A549 (cell line): ENCODE measurements at regions not wholly inside any gene's neighbourhood (a gene's known extent, or its start where the extent isn't known, plus 50 kb on each side); places are given as distances from the start of the nearest gene placed in this dataset.
A peak's percentile ranks its signal among the peaks of the same experiment; 100 is the strongest.

Experiments
- ATAC-seq, 2 experiments: fragments of 200-7000 bp in 1 of 2; fragments of >200 bp in 1 of 2; cut with Nextera tagmentation in 1 of 2; cut with Tn5 transposase in 1 of 2; 3 replicates each; pipeline versions ENCODE4 v1.8.0 to v1.9.1; 2018 to 2020; ENCODE audit warnings: mild to moderate bottlenecking in 1 of 2, moderate library complexity in 1 of 2
- CTCF ChIA-PET: fragments of 300-600 bp; sonication (Branson Sonifier 250); formaldehyde crosslinking; extraction: SDS; loops from one replicate; lab custom pipeline; 2021; ENCODE audit warnings: antibody characterized with exemption, inconsistent platforms; lab: Yijun Ruan, JAX
- POLR2A ChIA-PET: fragments of 350-600 bp; formaldehyde crosslinking; extraction: SDS; loops from one replicate; lab custom pipeline; 2021; ENCODE audit warnings: antibody characterized with exemption, inconsistent platforms; lab: Yijun Ruan, JAX
- DNase-seq, 2 experiments: peaks; one replicate each; pipeline versions ENCODE4 v3.0.0 to v3.0.0-alpha.2; 2011 to 2016; ENCODE audit warnings: low read depth in 1 of 2, low spot score in 1 of 2
- FAIRE-seq: peaks from 2 replicates; lab custom pipeline; 2011; peaks lifted over from hg19 to GRCh38; lab: Jason Lieb, UNC
- H3K27ac ChIP-seq, 2 experiments: fragments of >200 bp; sonication (Bioruptor Twin); formaldehyde crosslinking; 3 replicates each; pipeline ENCODE4 v1.5.1; 2016 to 2017
- H3K4me1 ChIP-seq: fragments of >200 bp; sonication (Bioruptor Twin); formaldehyde crosslinking; 3 replicates; pipeline ENCODE4 v1.6.1; 2016
- H3K4me2 ChIP-seq: fragments of >200 bp; sonication (Bioruptor Twin); formaldehyde crosslinking; 3 replicates; pipeline ENCODE4 v1.6.1; 2016
- H3K4me3 ChIP-seq: fragments of >200 bp; sonication (Bioruptor Twin); formaldehyde crosslinking; 3 replicates; pipeline ENCODE4 v1.5.1; 2016
- H3K9me3 ChIP-seq: fragments of >200 bp; sonication (Bioruptor Twin); formaldehyde crosslinking; 3 replicates; pipeline ENCODE4 v1.6.1; 2016
- BHLHE40 ChIP-seq: IDR thresholded peaks from 2 replicates; pipeline ENCODE4 v1.6.1; 2012; ENCODE audit warnings: low read depth, low read length, inconsistent platforms
- EHMT2 ChIP-seq: fragments of 200-600 bp; sonication (generic); IDR thresholded peaks from 2 replicates; pipeline ENCODE4 v1.6.1; 2016; ENCODE audit warnings: antibody characterized with exemption, low read depth, mild to moderate bottlenecking, moderate library complexity
- EP300 ChIP-seq, 2 experiments: fragments of >200 bp; sonication (Bioruptor Twin); formaldehyde crosslinking; IDR thresholded peaks; 2 replicates in 1 of 2; 3 replicates in 1 of 2; pipeline ENCODE4 v1.6.1; 2016 to 2017
- GATA3 ChIP-seq: IDR thresholded peaks from 2 replicates; pipeline ENCODE4 v1.6.1; 2012; ENCODE audit warnings: borderline replicate concordance
- HOXB5 ChIP-seq: fragments of 250-450 bp; sonication (Bioruptor Pico); IDR thresholded peaks from 2 replicates; pipeline ENCODE4 v1.5.0; 2020; ENCODE audit warnings: mild to moderate bottlenecking, moderate library complexity
- JUN ChIP-seq, 2 experiments: fragments of >200 bp; sonication (Bioruptor Twin); formaldehyde crosslinking; IDR thresholded peaks; 2 replicates in 1 of 2; 3 replicates in 1 of 2; pipeline ENCODE4 v1.6.1; 2016 to 2017
- NFE2L2 ChIP-seq: fragments of 150-350 bp; conservative IDR thresholded peaks from 2 replicates; pipeline ENCODE4 v1.6.1; 2014; ENCODE audit warnings: low read length
- PHF8 ChIP-seq: fragments of 200-600 bp; sonication (generic); IDR thresholded peaks from 2 replicates; pipeline ENCODE4 v1.6.1; 2016; ENCODE audit warnings: low read depth, mild to moderate bottlenecking, antibody characterized with exemption, moderate library complexity, borderline replicate concordance
- SMC3 ChIP-seq: fragments of >200 bp; sonication (Bioruptor Twin); formaldehyde crosslinking; IDR thresholded peaks from 3 replicates; pipeline ENCODE4 v1.6.1; 2018; ENCODE audit warnings: inconsistent platforms
- SREBF2 ChIP-seq: fragments of 450-650 bp; IDR thresholded peaks from 2 replicates; pipeline ENCODE4 v1.6.1; 2014; ENCODE audit warnings: mild to moderate bottlenecking, moderate library complexity
- TFCP2L1 ChIP-seq: fragments of 250-450 bp; sonication (Bioruptor Pico); IDR thresholded peaks from 2 replicates; pipeline ENCODE4 v1.5.0; 2021; ENCODE audit warnings: mild to moderate bottlenecking
- ZC3H11A ChIP-seq: fragments of 450-650 bp; IDR thresholded peaks from 2 replicates; pipeline ENCODE4 v1.6.1; 2014; ENCODE audit warnings: antibody characterized with exemption, mild to moderate bottlenecking
- ZSCAN20 ChIP-seq: fragments of 250-450 bp; sonication (Bioruptor Pico); IDR thresholded peaks from 2 replicates; pipeline ENCODE4 v1.8.0; 2022; ENCODE audit warnings: mild to moderate bottlenecking, moderate library complexity
- WGBS: methylation state at CpG from one replicate; pipeline ENCODE4 v1.1.6; 2017; ENCODE audit errors: missing lambda C conversion rate; 5-methylcytosine and 5-hydroxymethylcytosine counted together
- TF ChIP-seq, protein P1 (sequence below): IDR thresholded peaks from 2 replicates; pipeline ENCODE4 v1.6.1; 2012; ENCODE audit warnings: low read depth, borderline replicate concordance
- TF ChIP-seq, protein P2 (sequence below): fragments of 250-450 bp; sonication (Bioruptor Pico); IDR thresholded peaks from 2 replicates; pipeline ENCODE4 v1.5.0; 2021; ENCODE audit warnings: mild to moderate bottlenecking, moderate library complexity, borderline replicate concordance
- TF ChIP-seq, protein P3 (sequence below): fragments of 250-450 bp; sonication (Bioruptor Pico); IDR thresholded peaks from 2 replicates; pipeline ENCODE4 v1.5.0; 2020; ENCODE audit warnings: low read depth, mild to moderate bottlenecking, moderate library complexity
- TF ChIP-seq, protein P4 (sequence below): IDR thresholded peaks from 2 replicates; pipeline ENCODE4 v1.6.1; 2012
- TF ChIP-seq, protein P5 (sequence below): fragments of >200 bp; sonication (Bioruptor Twin); formaldehyde crosslinking; IDR thresholded peaks from 2 replicates; pipeline ENCODE4 v1.6.1; 2016

DNA sequence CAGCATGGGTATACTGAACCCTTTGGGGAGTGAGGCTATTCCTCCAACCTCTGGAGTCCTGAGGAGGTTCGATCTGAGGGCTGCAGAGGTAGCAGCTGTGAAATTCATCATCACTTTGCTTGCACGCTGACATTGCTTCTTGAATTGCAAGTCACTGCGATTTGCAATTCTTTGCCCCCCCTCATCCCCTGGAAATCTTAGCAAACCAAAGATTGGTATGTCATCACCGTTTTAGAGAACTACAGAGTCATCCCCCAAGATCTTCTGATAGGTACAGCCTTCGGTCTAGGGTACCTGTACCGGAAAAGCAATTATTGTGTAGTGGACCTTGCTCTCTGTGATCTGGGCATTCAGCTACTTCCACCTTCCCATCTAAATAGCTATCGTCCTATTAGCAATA is 192.6 kb downstream of the KLF6 start:
- Histone ChIP-seq H3K4me1 (no peaks in the 10 kb centered on the region), H3K27ac (no peak overlapping the region), H3K4me3 (no peak overlapping the region), H3K4me2 (no peak overlapping the region), H3K9me3 (no peaks in the 10 kb centered on the region)
- ATAC-seq (no peak), DNase-seq (peak in 1 of 2 experiments; percentile 19), FAIRE-seq (no peak)
- 45% methylated on average over 7 of the region's 7 CpGs for WGBS
- CTCF ChIA-PET = no interaction called here
- TF ChIP-seq NFE2L2 (0 out of 2 replicates have a peak, but pooled peaks have one; percentile 56), SMC3 (no peak), GATA3 (no peak)
- POLR2A ChIA-PET = no interaction called here

DNA sequence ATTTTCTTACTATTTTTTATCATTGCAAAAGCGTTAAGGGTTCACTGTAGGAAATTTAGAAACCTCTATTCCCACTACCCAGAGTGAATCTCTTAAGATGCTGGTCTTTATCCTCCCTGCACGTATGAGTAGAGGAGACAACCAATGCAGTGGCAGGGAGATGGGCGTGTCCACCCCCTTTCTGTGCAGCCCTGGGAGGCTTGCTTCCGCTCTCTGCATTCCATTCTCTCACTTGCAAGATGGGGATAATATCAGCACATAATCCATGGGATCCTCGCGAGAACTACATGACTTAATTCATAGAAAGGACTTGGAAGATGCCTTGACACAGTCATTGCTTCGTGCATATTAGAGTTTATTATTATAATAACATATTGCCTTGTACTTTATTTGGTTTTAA is 196.2 kb downstream of the KLF6 start:
- FAIRE-seq = no peak
- H3K27ac ChIP-seq = no peak overlapping the region
- TF ChIP-seq EP300 (IDR thresholded peaks at IDR 0.05) = no peak
- no peak for TF ChIP-seq PHF8
- TF ChIP-seq HOXB5 (CRISPR knock-in tag) = no peak
- no peak for TF ChIP-seq SREBF2
- no peak for TF ChIP-seq JUN (IDR thresholded peaks at IDR 0.05)
- TF ChIP-seq ZSCAN20 (CRISPR knock-in tag) = no peak
- TF ChIP-seq, protein P1, sequence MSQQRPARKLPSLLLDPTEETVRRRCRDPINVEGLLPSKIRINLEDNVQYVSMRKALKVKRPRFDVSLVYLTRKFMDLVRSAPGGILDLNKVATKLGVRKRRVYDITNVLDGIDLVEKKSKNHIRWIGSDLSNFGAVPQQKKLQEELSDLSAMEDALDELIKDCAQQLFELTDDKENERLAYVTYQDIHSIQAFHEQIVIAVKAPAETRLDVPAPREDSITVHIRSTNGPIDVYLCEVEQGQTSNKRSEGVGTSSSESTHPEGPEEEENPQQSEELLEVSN = no peak
- TF ChIP-seq, protein P2, sequence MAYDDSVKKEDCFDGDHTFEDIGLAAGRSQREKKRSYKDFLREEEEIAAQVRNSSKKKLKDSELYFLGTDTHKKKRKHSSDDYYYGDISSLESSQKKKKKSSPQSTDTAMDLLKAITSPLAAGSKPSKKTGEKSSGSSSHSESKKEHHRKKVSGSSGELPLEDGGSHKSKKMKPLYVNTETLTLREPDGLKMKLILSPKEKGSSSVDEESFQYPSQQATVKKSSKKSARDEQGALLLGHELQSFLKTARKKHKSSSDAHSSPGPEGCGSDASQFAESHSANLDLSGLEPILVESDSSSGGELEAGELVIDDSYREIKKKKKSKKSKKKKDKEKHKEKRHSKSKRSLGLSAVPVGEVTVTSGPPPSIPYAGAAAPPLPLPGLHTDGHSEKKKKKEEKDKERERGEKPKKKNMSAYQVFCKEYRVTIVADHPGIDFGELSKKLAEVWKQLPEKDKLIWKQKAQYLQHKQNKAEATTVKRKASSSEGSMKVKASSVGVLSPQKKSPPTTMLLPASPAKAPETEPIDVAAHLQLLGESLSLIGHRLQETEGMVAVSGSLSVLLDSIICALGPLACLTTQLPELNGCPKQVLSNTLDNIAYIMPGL (CRISPR knock-in tag) = no peak
- no peak for TF ChIP-seq ZC3H11A
- TF ChIP-seq, protein P3, sequence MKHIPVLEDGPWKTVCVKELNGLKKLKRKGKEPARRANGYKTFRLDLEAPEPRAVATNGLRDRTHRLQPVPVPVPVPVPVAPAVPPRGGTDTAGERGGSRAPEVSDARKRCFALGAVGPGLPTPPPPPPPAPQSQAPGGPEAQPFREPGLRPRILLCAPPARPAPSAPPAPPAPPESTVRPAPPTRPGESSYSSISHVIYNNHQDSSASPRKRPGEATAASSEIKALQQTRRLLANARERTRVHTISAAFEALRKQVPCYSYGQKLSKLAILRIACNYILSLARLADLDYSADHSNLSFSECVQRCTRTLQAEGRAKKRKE = no peak
- TF ChIP-seq, all 56 proteins: peak for 0
- Histone ChIP-seq H3K4me2 (no peak overlapping the region), H3K9me3 (no peaks in the 10 kb centered on the region), H3K4me1 (no peaks in the 10 kb centered on the region), H3K4me3 (no peak overlapping the region)
- ChIA-PET POLR2A (no interaction called here), CTCF (no interaction called here)
- DNase-seq (no peak), ATAC-seq (no peak)
- WGBS = 68% methylated on average over 7 of the region's 7 CpGs

DNA sequence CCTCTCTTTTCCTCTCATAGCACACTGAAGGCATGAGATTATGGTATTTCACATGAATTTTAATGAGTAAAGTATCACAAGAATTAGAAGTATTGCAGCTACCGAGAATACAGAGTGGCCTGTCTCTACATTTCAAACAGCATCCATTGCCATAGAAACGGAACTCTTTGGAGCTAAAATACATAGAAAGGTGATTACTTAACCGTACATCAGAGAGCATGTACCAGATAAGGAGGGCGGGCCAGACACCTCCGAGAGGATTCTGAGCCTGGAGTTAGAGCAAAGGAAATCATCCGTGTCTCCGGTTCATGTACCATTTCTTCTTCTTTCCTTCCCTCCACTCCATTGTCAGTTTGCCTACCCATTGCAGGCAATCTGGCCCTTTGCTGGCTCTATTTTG is 196.7 kb downstream of the KLF6 start:
- ATAC-seq = no peak
- no peak for FAIRE-seq
- POLR2A ChIA-PET = no interaction called here
- no peaks in the 10 kb centered on the region for H3K4me1 ChIP-seq
- no peak overlapping the region for H3K27ac ChIP-seq
- TF ChIP-seq, protein P4, sequence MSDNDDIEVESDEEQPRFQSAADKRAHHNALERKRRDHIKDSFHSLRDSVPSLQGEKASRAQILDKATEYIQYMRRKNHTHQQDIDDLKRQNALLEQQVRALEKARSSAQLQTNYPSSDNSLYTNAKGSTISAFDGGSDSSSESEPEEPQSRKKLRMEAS = no peak
- no peak for TF ChIP-seq EHMT2
- TF ChIP-seq ZSCAN20 (CRISPR knock-in tag) = no peak
- TF ChIP-seq, protein P5, sequence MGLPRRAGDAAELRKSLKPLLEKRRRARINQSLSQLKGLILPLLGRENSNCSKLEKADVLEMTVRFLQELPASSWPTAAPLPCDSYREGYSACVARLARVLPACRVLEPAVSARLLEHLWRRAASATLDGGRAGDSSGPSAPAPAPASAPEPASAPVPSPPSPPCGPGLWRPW = no peak
- TF ChIP-seq BHLHE40 = no peak
- no peak for TF ChIP-seq TFCP2L1 (CRISPR knock-in tag)
- H3K4me3 ChIP-seq = no peak overlapping the region
- CTCF ChIA-PET = no interaction called here
- no peak for DNase-seq
- 79% methylated on average over 7 of the region's 7 CpGs for WGBS
- H3K9me3 ChIP-seq = no peaks in the 10 kb centered on the region
- no peak overlapping the region for H3K4me2 ChIP-seq
